Neutrophil (primary cell): ENCODE measurements at regions not wholly inside any gene's neighbourhood (a gene's known extent, or its start where the extent isn't known, plus 50 kb on each side); places are given as distances from the start of the nearest gene placed in this dataset.

Experiments
- H3K27ac ChIP-seq: fragments of 200-600 bp; sonication (generic); 2 replicates; pipeline ENCODE4 v1.5.1; 2016; ENCODE audit warnings: mild to moderate bottlenecking, moderate library complexity
- H3K27me3 ChIP-seq: fragments of 200-600 bp; sonication (generic); 2 replicates; pipeline ENCODE4 v1.6.0; 2016; ENCODE audit warnings: mild to moderate bottlenecking
- H3K36me3 ChIP-seq: fragments of 200-600 bp; sonication (generic); 2 replicates; pipeline ENCODE4 v1.5.1; 2017
- H3K4me1 ChIP-seq, 2 experiments: fragments of 200-600 bp in 1 of 2; sonication (generic) in 1 of 2; 1 replicate in 1 of 2; 2 replicates in 1 of 2; pipeline versions ENCODE4 v1.5.1 to v1.6.1; 2013 to 2016; ENCODE audit warnings: low read depth in 1 of 2, low read length in 1 of 2, mild to moderate bottlenecking in 1 of 2, moderate library complexity in 1 of 2; ENCODE audit not compliant: control insufficient read depth in 1 of 2, insufficient read depth in 1 of 2
- H3K4me3 ChIP-seq, 2 experiments: fragments of 200-600 bp in 1 of 2; sonication (generic) in 1 of 2; 1 replicate in 1 of 2; 2 replicates in 1 of 2; pipeline ENCODE4 v1.5.1; 2013 to 2016; ENCODE audit warnings: low read depth in 1 of 2, low read length in 1 of 2, mild to moderate bottlenecking in 1 of 2, moderate library complexity in 1 of 2
- H3K9me3 ChIP-seq: fragments of 200-600 bp; sonication (generic); 2 replicates; pipeline ENCODE4 v1.5.1; 2016
- CTCF ChIP-seq: fragments of 200-600 bp; sonication (generic); IDR thresholded peaks from 2 replicates; pipeline ENCODE4 v1.5.1; 2016; ENCODE audit warnings: antibody characterized with exemption

- no peaks in the 10 kb centered on the region for H3K27me3 ChIP-seq
- H3K4me3 ChIP-seq, result no peak overlapping the region
- H3K36me3 ChIP-seq, result no peaks in the 10 kb centered on the region
- H3K9me3 ChIP-seq, result no peaks in the 10 kb centered on the region
- no peaks in the 10 kb centered on the region for H3K4me1 ChIP-seq
- no peak overlapping the region for H3K27ac ChIP-seq
- TF ChIP-seq CTCF, result no peak
Measured at GRCh38 chr18:78743078-78743477, 236.5 kb upstream of the SALL3 start.

- Histone ChIP-seq H3K27me3 (no peaks in the 10 kb centered on the region), H3K36me3 (no peaks in the 10 kb centered on the region), H3K9me3 (no peaks in the 10 kb centered on the region), H3K27ac (no peak overlapping the region), H3K4me3 (no peak overlapping the region), H3K4me1 (no peaks in the 10 kb centered on the region)
- no peak for TF ChIP-seq CTCF
Measured at GRCh38 chr18:78751664-78752063, 228.0 kb upstream of the SALL3 start.

GRCh38 chr18:78753240-78753639 lies 226.4 kb upstream of the SALL3 start:
- Histone ChIP-seq H3K36me3 (no peaks in the 10 kb centered on the region), H3K4me3 (no peak overlapping the region), H3K27ac (no peak overlapping the region), H3K9me3 (no peaks in the 10 kb centered on the region), H3K4me1 (no peaks in the 10 kb centered on the region), H3K27me3 (no peaks in the 10 kb centered on the region)
- no peak for TF ChIP-seq CTCF

GRCh38 chr18:78754311-78755043 lies 225.1 kb upstream of the SALL3 start:
- Histone ChIP-seq H3K9me3 (no peaks in the 10 kb centered on the region), H3K27me3 (no peaks in the 10 kb centered on the region), H3K36me3 (no peaks in the 10 kb centered on the region), H3K4me3 (no peak overlapping the region), H3K4me1 (no peaks in the 10 kb centered on the region), H3K27ac (no peak overlapping the region)
- TF ChIP-seq CTCF, result no peak

GRCh38 chr18:78757014-78757413 lies 222.6 kb upstream of the SALL3 start:
- H3K9me3 ChIP-seq, result no peaks in the 10 kb centered on the region
- H3K36me3 ChIP-seq, result no peaks in the 10 kb centered on the region
- no peaks in the 10 kb centered on the region for H3K4me1 ChIP-seq
- H3K4me3 ChIP-seq, result no peak overlapping the region
- no peak overlapping the region for H3K27ac ChIP-seq
- no peak for TF ChIP-seq CTCF
- H3K27me3 ChIP-seq, result no peaks in the 10 kb centered on the region
